PC-9 (cell line): ENCODE measurements at regions not wholly inside any gene's neighbourhood (a gene's known extent, or its start where the extent isn't known, plus 50 kb on each side); places are given as distances from the start of the nearest gene placed in this dataset.

Experiments
- BruUV-seq: library from RNA; stranded (reverse); fragments of 400-500 nt; replicated peaks from 2 replicates; lab custom pipeline; 2021; lab: Mats Ljungman, UMichigan
- CTCF ChIA-PET: fragments of 300-600 bp; sonication (Branson Sonifier 250); formaldehyde crosslinking; loops from one replicate; lab custom pipeline; 2022; ENCODE audit warnings: antibody characterized with exemption; lab: Charles Lee
- POLR2A ChIA-PET: fragments of 300-600 bp; sonication (Branson Sonifier 250); formaldehyde crosslinking; loops from one replicate; lab custom pipeline; 2022; ENCODE audit warnings: antibody characterized with exemption; ENCODE audit not compliant: unreplicated experiment; lab: Charles Lee
- DNase-seq, 2 experiments: peaks; one replicate each; pipeline versions ENCODE4 v3.0.0 to v3.0.0-alpha.2; 2015 to 2022; ENCODE audit warnings: mixed read lengths in 1 of 2
- H2AFZ ChIP-seq: fragments of 200-600 bp; sonication (generic); 2 replicates; pipeline ENCODE4 v1.8.1; 2017; ENCODE audit warnings: antibody characterized with exemption
- H3F3A ChIP-seq: fragments of 200-600 bp; sonication (generic); 2 replicates; pipeline ENCODE4 v1.8.1; 2017; ENCODE audit warnings: antibody characterized with exemption, mild to moderate bottlenecking, low read depth; ENCODE audit not compliant: insufficient read depth
- H3K27ac ChIP-seq: fragments of 200-600 bp; sonication (generic); 2 replicates; pipeline ENCODE4 v1.6.1; 2016; ENCODE audit warnings: mixed run types
- H3K27me3 ChIP-seq: fragments of 200-600 bp; sonication (generic); 2 replicates; pipeline ENCODE4 v1.6.1; 2016; ENCODE audit warnings: low read depth, mixed run types; ENCODE audit not compliant: insufficient read depth
- H3K36me3 ChIP-seq: fragments of 200-600 bp; sonication (generic); 2 replicates; pipeline ENCODE4 v1.6.1; 2016; ENCODE audit warnings: low read depth, mixed run types
- H3K4me1 ChIP-seq: fragments of 200-600 bp; sonication (generic); replicated peaks from 2 replicates; pipeline ENCODE4 v1.6.1; 2016; ENCODE audit warnings: mixed run types; ENCODE audit not compliant: insufficient read depth
- H3K4me2 ChIP-seq: fragments of 200-600 bp; sonication (generic); 2 replicates; pipeline ENCODE4 v1.6.1; 2017; ENCODE audit warnings: mixed run types
- H3K4me3 ChIP-seq: fragments of 200-600 bp; sonication (generic); 2 replicates; pipeline ENCODE4 v1.6.1; 2016; ENCODE audit warnings: mixed run types
- H3K79me2 ChIP-seq: fragments of 200-600 bp; sonication (generic); 2 replicates; pipeline ENCODE4 v1.6.1; 2017; ENCODE audit warnings: low read depth, mixed run types
- H3K9me2 ChIP-seq: fragments of 200-600 bp; sonication (generic); 2 replicates; pipeline ENCODE4 v1.8.1; 2017; ENCODE audit warnings: mild to moderate bottlenecking; ENCODE audit not compliant: insufficient read depth
- H3K9me3 ChIP-seq: fragments of 200-600 bp; sonication (generic); 2 replicates; pipeline ENCODE4 v1.8.1; 2016; ENCODE audit warnings: low read depth; ENCODE audit not compliant: insufficient read depth
- H4K20me1 ChIP-seq: fragments of 200-600 bp; sonication (generic); 2 replicates; pipeline ENCODE4 v1.8.1; 2017; ENCODE audit not compliant: insufficient read depth
- CTCF ChIP-seq: fragments of 200-600 bp; sonication (generic); conservative IDR thresholded peaks from 2 replicates; pipeline ENCODE4 v1.6.1; 2017; ENCODE audit warnings: mixed run types, antibody characterized with exemption, mild to moderate bottlenecking, moderate library complexity
- EZH2 ChIP-seq: fragments of 200-600 bp; sonication (generic); IDR thresholded peaks from 2 replicates; pipeline ENCODE4 v1.8.0; 2017; ENCODE audit warnings: antibody characterized with exemption, low read depth
- intact Hi-C: fragments of 100-400 bp; cut with micrococcal nuclease; formaldehyde crosslinking; loops from one replicate; pipeline ENCODE4 v1.10.0; 2022; ENCODE audit not compliant: unreplicated experiment

DNA sequence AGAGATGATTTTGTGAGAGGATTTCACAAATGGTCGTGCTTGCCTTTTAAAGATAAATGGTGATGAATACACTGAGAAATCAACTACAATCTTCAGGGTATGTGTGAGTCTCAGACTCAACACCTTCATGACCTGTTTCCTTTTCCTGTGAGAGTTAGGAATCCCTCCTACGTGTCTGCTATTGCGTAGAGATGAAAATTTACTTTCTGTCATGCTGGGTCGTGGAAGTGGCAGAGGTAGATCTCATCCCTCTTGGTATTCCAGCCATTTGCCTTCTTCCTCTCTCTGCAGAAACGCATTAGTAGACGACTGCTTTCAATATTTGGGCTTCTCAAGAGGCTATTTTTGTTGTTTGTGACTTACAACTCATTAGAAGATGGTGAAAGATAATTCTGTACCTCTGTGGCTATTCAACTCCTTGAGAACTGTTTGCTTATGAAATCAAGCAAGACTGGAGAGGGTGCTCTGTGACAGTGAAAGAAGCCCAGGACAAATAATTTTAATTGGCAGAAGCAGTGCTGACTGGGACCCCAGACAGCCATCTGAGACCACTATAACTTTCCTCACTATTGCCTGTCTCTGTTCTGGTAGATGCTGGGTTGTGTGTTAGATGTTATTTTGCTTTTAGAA is 233.1 kb downstream of the LACC1 start:
- intact Hi-C loops: no loop called here
- no peak for DNase-seq
- Histone ChIP-seq H3K9me3 (no peaks in the 10 kb centered on the region), H2AFZ (no peak overlapping the region), H3K79me2 (no peaks in the 10 kb centered on the region), H3K27me3 (no peaks in the 10 kb centered on the region), H3K4me2 (no peak overlapping the region), H4K20me1 (no peaks in the 10 kb centered on the region), H3K4me1 (peaks cover 26% of the 10 kb centered on the region), H3K4me3 (no peak overlapping the region), H3F3A (peaks cover 18% of the 10 kb centered on the region), H3K27ac (no peak overlapping the region), H3K9me2 (no peaks in the 10 kb centered on the region), H3K36me3 (no peaks in the 10 kb centered on the region)
- BruUV-seq: no TSS peak
- ChIA-PET CTCF (no interaction called here), POLR2A (no interaction called here)
- TF ChIP-seq CTCF (no peak), EZH2 (no peak)

DNA sequence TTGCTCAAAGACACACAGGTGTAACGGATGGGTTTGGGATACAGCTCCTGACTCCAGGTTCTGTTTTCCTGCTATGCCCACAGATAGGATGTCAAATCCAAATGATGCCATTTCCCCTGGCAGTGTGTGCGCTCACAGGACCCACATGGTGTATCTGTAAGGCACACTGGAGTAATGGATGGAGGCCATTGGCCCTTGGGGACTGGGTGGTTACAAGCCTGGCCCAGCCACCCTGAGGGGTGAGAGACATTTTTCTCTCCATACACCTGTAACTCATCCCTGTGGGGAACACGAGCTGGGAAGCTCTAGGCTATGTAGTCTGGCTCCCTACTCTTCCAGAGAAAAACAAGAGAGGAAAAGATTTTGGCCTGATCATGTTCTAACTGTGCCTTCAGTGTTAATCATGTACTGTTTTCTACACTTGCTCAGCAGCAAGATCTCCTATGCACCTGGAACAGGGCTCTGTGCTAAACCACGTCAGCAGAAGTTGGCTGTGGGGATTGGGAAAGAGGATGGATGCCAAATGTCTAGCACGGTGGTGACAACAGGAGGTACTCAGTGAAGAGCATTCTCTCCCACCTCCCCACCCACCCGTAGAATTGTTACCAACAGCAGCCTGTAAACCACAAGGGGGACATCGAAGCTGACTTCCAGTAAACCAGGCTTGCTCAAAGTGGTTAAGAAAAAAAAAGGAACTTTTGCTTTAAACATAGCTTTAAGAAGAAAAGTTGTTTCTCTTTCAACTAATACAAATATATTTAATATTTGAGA is 237.0 kb downstream of the LACC1 start:
- Histone ChIP-seq H3K4me1 (no peaks in the 10 kb centered on the region), H3K79me2 (no peaks in the 10 kb centered on the region), H3K9me3 (no peaks in the 10 kb centered on the region), H3F3A (no peaks in the 10 kb centered on the region), H3K9me2 (no peaks in the 10 kb centered on the region), H3K4me3 (no peak overlapping the region), H3K4me2 (no peak overlapping the region), H3K27ac (no peak overlapping the region), H3K27me3 (no peaks in the 10 kb centered on the region), H2AFZ (no peak overlapping the region), H3K36me3 (no peaks in the 10 kb centered on the region), H4K20me1 (no peaks in the 10 kb centered on the region)
- TF ChIP-seq EZH2 (no peak), CTCF (no peak)
- ChIA-PET POLR2A (no interaction called here), CTCF (no interaction called here)
- DNase-seq: no peak
- intact Hi-C loops: no loop called here
- no TSS peak for BruUV-seq

GRCh38 chr13:44117351-44117750 is 237.6 kb downstream of the LACC1 start:
- Histone ChIP-seq H3K9me2 (no peaks in the 10 kb centered on the region), H3K36me3 (no peaks in the 10 kb centered on the region), H3K4me3 (no peak overlapping the region), H3K4me1 (no peaks in the 10 kb centered on the region), H3K27me3 (no peaks in the 10 kb centered on the region), H3K27ac (no peak overlapping the region), H3K4me2 (no peak overlapping the region), H3K79me2 (no peaks in the 10 kb centered on the region), H3F3A (no peaks in the 10 kb centered on the region), H4K20me1 (no peaks in the 10 kb centered on the region), H2AFZ (no peak overlapping the region), H3K9me3 (no peaks in the 10 kb centered on the region)
- no peak for DNase-seq
- intact Hi-C loops: no loop called here
- TF ChIP-seq EZH2 (no peak), CTCF (no peak)
- ChIA-PET POLR2A (no interaction called here), CTCF (no interaction called here)
- no TSS peak for BruUV-seq
